Endodermal cell (in vitro differentiated cells): ENCODE measurements at regions not wholly inside any gene's neighbourhood (a gene's known extent, or its start where the extent isn't known, plus 50 kb on each side); places are given as distances from the start of the nearest gene placed in this dataset.

Experiments used
- DNase-seq: peaks from one replicate; pipeline ENCODE4 v3.0.0-alpha.2; 2017
- H3K27ac ChIP-seq: 2 replicates; pipeline ENCODE4 v1.5.1; 2013; ENCODE audit warnings: mild to moderate bottlenecking, low read depth, low read length, moderate library complexity
- H3K27me3 ChIP-seq: 2 replicates; pipeline ENCODE4 v1.6.1; 2013; ENCODE audit warnings: mild to moderate bottlenecking, low read length, moderate library complexity; ENCODE audit not compliant: insufficient read depth, control insufficient read depth, poor library complexity, severe bottlenecking
- H3K36me3 ChIP-seq: 2 replicates; pipeline ENCODE4 v1.7.0; 2013; ENCODE audit warnings: mild to moderate bottlenecking, low read length, moderate library complexity; ENCODE audit not compliant: control insufficient read depth, insufficient read depth
- H3K4me1 ChIP-seq: one replicate; pipeline ENCODE4 v1.7.0; 2013; ENCODE audit warnings: low read length; ENCODE audit not compliant: control insufficient read depth, insufficient read depth
- H3K4me3 ChIP-seq: 2 replicates; pipeline ENCODE4 v1.5.1; 2013; ENCODE audit warnings: mild to moderate bottlenecking, low read length, moderate library complexity
- H3K9ac ChIP-seq: 2 replicates; pipeline ENCODE4 v1.6.1; 2013; ENCODE audit warnings: mild to moderate bottlenecking, low read length, moderate library complexity; ENCODE audit not compliant: poor library complexity, severe bottlenecking; ENCODE audit errors: extremely low read depth
- H3K9me3 ChIP-seq: 2 replicates; pipeline ENCODE4 v1.6.1; 2013; ENCODE audit warnings: mild to moderate bottlenecking, low read length, moderate library complexity; ENCODE audit not compliant: control insufficient read depth
- H3K27ac Mint-ChIP-seq: 2 replicates; pipeline ENCODE4 v1.8.0; 2020; ENCODE audit warnings: mixed read lengths
- H3K27me3 Mint-ChIP-seq: 2 replicates; pipeline ENCODE4 v1.8.0; 2021; ENCODE audit warnings: mild to moderate bottlenecking, mixed read lengths; ENCODE audit not compliant: insufficient read depth
- H3K36me3 Mint-ChIP-seq: 2 replicates; pipeline ENCODE4 v1.8.0; 2020; ENCODE audit warnings: low read depth, mixed read lengths
- H3K4me1 Mint-ChIP-seq: 2 replicates; pipeline ENCODE4 v1.8.0; 2020; ENCODE audit warnings: mixed read lengths
- H3K4me3 Mint-ChIP-seq: 2 replicates; pipeline ENCODE4 v1.8.0; 2020; ENCODE audit warnings: mild to moderate bottlenecking, moderate library complexity, mixed read lengths
- H3K9me3 Mint-ChIP-seq: 2 replicates; pipeline ENCODE4 v1.8.0; 2020; ENCODE audit warnings: mild to moderate bottlenecking, mixed read lengths
- CTCF ChIP-seq: fragments of 200-600 bp; sonication (generic); conservative IDR thresholded peaks from 2 replicates; pipeline ENCODE4 v1.5.0; 2021; ENCODE audit warnings: antibody characterized with exemption, mild to moderate bottlenecking
- WGBS, 2 experiments: methylation state at CpG; one replicate each; pipeline versions ENCODE4 v1.1.5 to v1.1.7; 2013; ENCODE audit warnings: missing lambda C conversion rate in 2 of 2, mixed read lengths in 1 of 2; ENCODE audit not compliant: insufficient coverage in 1 of 2, insufficient read length in 1 of 2; 5-methylcytosine and 5-hydroxymethylcytosine counted together

DNA sequence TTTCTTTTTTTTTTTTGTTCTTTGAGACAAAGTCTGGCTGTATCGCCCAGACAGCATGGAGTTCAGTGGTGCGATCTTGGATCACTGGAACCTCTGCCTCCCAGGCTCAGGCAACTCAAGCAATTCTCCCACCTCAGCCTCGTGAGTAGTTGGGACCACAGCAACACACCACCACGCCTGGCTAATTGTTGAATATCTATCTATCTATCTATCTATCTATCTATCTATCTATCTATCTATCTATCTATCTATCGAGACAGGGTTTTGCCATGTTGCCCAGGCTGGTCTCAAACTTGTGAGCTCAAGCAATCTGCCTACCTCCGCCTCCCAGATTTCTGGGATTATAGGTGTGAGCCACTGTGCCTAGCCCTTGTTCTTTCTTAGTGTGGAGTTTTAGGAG is 143.3 kb upstream of the DPH6 start:
- H3K36me3 Mint-ChIP-seq: no peaks in the 10 kb centered on the region
- 95 to 100% methylated on average over 3 to 6 of the region's 6 CpGs for WGBS, 2 experiments
- H3K4me1 ChIP-seq: no peaks in the 10 kb centered on the region
- peaks cover 2% of the 10 kb centered on the region for H3K4me1 Mint-ChIP-seq
- TF ChIP-seq CTCF: no peak
- no peak overlapping the region for H3K4me3 Mint-ChIP-seq
- no peak for DNase-seq
- no peak overlapping the region for H3K27ac ChIP-seq
- H3K27ac Mint-ChIP-seq: no peak overlapping the region
- no peak overlapping the region for H3K9ac ChIP-seq
- no peaks in the 10 kb centered on the region for H3K27me3 ChIP-seq
- no peaks in the 10 kb centered on the region for H3K36me3 ChIP-seq
- no peak overlapping the region for H3K4me3 ChIP-seq
- H3K27me3 Mint-ChIP-seq: no peaks in the 10 kb centered on the region
- H3K9me3 Mint-ChIP-seq: no peaks in the 10 kb centered on the region
- no peaks in the 10 kb centered on the region for H3K9me3 ChIP-seq

GRCh38 chr15:35690089-35690488 is 144.1 kb upstream of the DPH6 start:
- DNase-seq: no peak
- Histone ChIP-seq H3K27me3 (no peaks in the 10 kb centered on the region), H3K9ac (no peak overlapping the region), H3K36me3 (no peaks in the 10 kb centered on the region), H3K4me3 (no peak overlapping the region), H3K9me3 (no peaks in the 10 kb centered on the region), H3K27ac (no peak overlapping the region), H3K4me1 (no peaks in the 10 kb centered on the region)
- no peaks in the 10 kb centered on the region for H3K27me3 Mint-ChIP-seq
- H3K27ac Mint-ChIP-seq: no peak overlapping the region
- H3K4me1 Mint-ChIP-seq: peaks cover 2% of the 10 kb centered on the region
- H3K9me3 Mint-ChIP-seq: no peaks in the 10 kb centered on the region
- no peaks in the 10 kb centered on the region for H3K36me3 Mint-ChIP-seq
- no peak overlapping the region for H3K4me3 Mint-ChIP-seq
- WGBS, 2 experiments: 79 to 100% methylated on average over 1 of the region's 1 CpG
- TF ChIP-seq CTCF: no peak

DNA sequence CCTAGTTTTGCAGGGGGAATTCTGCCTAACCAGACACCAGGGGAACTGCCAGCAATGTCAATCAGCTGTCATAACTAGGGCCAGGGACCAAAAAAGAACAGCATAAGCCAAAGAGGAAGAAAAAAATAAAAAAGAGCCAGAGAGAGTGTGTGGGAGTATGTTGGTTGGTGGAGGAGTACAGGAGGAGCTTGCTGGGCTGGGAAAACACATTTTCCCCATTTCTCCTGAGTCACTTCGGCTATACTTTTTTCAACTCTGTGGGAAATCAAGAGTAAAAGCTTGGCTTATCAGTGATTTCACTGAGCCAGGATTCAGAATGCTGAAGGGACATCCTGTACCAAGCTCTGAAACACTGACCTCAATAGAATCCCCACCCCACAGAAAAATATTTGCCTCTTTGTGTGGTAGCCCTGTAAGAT is 144.7 kb upstream of the DPH6 start:
- H3K4me3 ChIP-seq: no peak overlapping the region
- no peaks in the 10 kb centered on the region for H3K4me1 ChIP-seq
- Mint-ChIP-seq H3K4me1 (peaks cover 2% of the 10 kb centered on the region), H3K9me3 (no peaks in the 10 kb centered on the region), H3K36me3 (no peaks in the 10 kb centered on the region), H3K27ac (no peak overlapping the region), H3K4me3 (no peak overlapping the region), H3K27me3 (no peaks in the 10 kb centered on the region)
- no peak overlapping the region for H3K9ac ChIP-seq
- peak overlapping the region; percentile 43 for H3K27ac ChIP-seq
- TF ChIP-seq CTCF: no peak
- no peak for DNase-seq
- H3K9me3 ChIP-seq: no peaks in the 10 kb centered on the region
- WGBS, 2 experiments: 76% methylated on average over 1 of the region's 1 CpG; no CpG with 5 or more reads in 1 of the 2 experiments
- no peaks in the 10 kb centered on the region for H3K36me3 ChIP-seq
- no peaks in the 10 kb centered on the region for H3K27me3 ChIP-seq
